Dendritic cell treated with granulocyte-macrophage colony-stimulating factor and Interleukin-4, amounts not matched to agents 40 ng/mL and 50 ng/mL, for 4 days (primary cell): ENCODE measurements at regions not wholly inside any gene's neighbourhood (a gene's known extent, or its start where the extent isn't known, plus 50 kb on each side); places are given as distances from the start of the nearest gene placed in this dataset.

Source experiments
- H3K27ac Mint-ChIP-seq: one replicate; pipeline ENCODE4 v1.8.0; 2022; ENCODE audit warnings: mild to moderate bottlenecking, mixed read lengths
- H3K27me3 Mint-ChIP-seq: one replicate; pipeline ENCODE4 v1.8.0; 2022; ENCODE audit warnings: mild to moderate bottlenecking, mixed read lengths
- H3K36me3 Mint-ChIP-seq: one replicate; pipeline ENCODE4 v1.8.0; 2022; ENCODE audit warnings: low read depth, mixed read lengths
- H3K4me1 Mint-ChIP-seq: one replicate; pipeline ENCODE4 v1.8.0; 2022; ENCODE audit warnings: low read depth, mixed read lengths
- H3K4me3 Mint-ChIP-seq: one replicate; pipeline ENCODE4 v1.8.0; 2022; ENCODE audit warnings: mild to moderate bottlenecking, moderate library complexity, mixed read lengths
- H3K9me3 Mint-ChIP-seq: one replicate; pipeline ENCODE4 v1.8.0; 2022; ENCODE audit warnings: mixed read lengths
- intact Hi-C: fragments of 100-400 bp; cut with micrococcal nuclease; formaldehyde crosslinking; loops from one replicate; pipeline ENCODE4 v1.15.0; 2022

DNA sequence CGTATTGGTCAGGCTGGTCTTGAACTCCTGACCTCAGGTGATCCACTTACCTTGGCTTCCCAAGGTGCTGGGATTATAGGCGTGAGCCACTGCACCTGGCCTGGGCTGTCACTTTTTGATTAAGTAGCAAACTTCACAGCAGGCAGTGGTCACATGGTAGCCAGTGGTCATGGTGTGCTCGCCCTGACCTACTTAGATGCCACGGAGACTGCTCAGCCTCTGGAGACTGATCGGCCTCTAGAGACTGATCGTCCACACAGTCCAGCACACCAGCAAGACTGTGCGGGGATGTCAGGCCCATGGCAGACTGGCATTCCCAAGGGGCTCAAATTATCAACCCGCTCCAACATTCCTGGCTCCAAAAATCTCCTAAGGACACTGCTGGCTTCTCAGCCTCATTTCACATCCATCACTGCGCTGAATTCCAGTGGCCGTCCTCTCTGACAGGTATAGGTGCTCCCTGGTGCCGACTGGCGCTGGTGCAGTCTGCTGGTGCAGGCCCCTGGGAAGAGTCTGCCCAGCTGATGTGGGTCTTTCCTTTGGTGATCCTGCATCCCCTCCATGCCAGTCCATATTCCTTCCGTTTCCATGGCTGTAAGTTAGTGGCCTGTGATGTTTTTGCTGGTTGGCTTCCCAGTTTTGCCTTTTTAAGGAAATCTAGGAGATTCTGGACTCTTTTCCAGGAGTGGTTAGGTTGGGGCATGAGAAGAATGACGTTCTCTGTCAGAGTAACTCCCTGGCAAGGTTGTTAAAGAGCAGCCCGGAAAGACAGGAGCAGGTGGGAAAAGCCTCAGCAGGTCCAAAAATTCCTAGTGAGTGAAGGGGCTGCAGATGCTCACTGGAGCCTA lies 374.5 kb upstream of the HS6ST1 start:
- Mint-ChIP-seq H3K4me1 (peaks cover 7% of the 10 kb centered on the region), H3K4me3 (no peak overlapping the region), H3K27ac (no peak overlapping the region), H3K9me3 (no peaks in the 10 kb centered on the region), H3K27me3 (peaks cover 7% of the 10 kb centered on the region), H3K36me3 (no peaks in the 10 kb centered on the region)
- intact Hi-C loops: no loop called here

DNA sequence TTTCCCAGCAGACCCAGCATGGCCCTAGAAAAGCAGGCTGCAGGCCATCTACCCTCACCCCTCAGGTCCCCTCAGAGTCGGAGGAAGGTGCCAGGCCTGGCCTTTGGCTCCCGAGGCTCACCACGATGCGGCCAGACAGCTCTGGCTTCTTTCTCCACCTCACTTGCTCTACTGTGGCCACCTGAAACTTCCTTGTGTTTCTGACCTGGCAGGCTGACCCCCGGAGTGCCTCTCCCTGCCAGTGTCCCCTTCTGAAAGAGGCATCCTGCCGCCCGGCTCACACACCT lies 375.0 kb upstream of the HS6ST1 start:
- H3K27ac Mint-ChIP-seq: no peak overlapping the region
- no peaks in the 10 kb centered on the region for H3K36me3 Mint-ChIP-seq
- peaks cover 8% of the 10 kb centered on the region for H3K27me3 Mint-ChIP-seq
- no peak overlapping the region for H3K4me3 Mint-ChIP-seq
- no peaks in the 10 kb centered on the region for H3K9me3 Mint-ChIP-seq
- intact Hi-C loops: no loop called here
- H3K4me1 Mint-ChIP-seq: peaks cover 7% of the 10 kb centered on the region

- no peaks in the 10 kb centered on the region for H3K36me3 Mint-ChIP-seq
- H3K27ac Mint-ChIP-seq: no peak overlapping the region
- intact Hi-C loops: no loop called here
- no peaks in the 10 kb centered on the region for H3K9me3 Mint-ChIP-seq
- H3K27me3 Mint-ChIP-seq: peaks cover 9% of the 10 kb centered on the region
- no peaks in the 10 kb centered on the region for H3K4me1 Mint-ChIP-seq
- H3K4me3 Mint-ChIP-seq: no peak overlapping the region
These were observed 377.1 kb upstream of the HS6ST1 start for GRCh38 chr2:128695646-128696220.

GRCh38 chr2:128696421-128696820 lies 377.8 kb upstream of the HS6ST1 start:
- Mint-ChIP-seq H3K9me3 (no peaks in the 10 kb centered on the region), H3K4me1 (no peaks in the 10 kb centered on the region), H3K27ac (no peak overlapping the region), H3K27me3 (peaks cover 7% of the 10 kb centered on the region), H3K36me3 (no peaks in the 10 kb centered on the region), H3K4me3 (no peak overlapping the region)
- intact Hi-C loops: no loop called here

DNA sequence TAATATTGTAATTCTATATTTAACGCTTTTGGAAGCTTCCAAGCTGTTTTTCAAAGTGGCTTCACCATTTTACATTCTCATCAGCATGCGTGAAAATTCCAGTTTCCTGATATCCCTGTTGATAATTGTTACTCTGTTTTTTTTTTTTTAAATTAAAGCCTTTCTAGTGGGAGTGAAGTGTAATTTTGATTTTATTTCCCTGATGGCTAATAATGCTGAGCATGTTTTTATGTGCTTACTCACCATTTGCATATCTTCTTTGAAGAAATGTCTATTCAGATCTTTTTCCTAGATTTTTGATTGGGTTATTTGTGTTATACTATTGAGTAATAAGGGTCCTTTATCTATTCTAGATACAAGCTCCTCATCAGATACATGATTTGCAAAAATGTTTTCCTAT lies 382.8 kb upstream of the HS6ST1 start:
- no peaks in the 10 kb centered on the region for H3K36me3 Mint-ChIP-seq
- intact Hi-C loops: no loop called here
- no peak overlapping the region for H3K4me3 Mint-ChIP-seq
- H3K4me1 Mint-ChIP-seq: no peaks in the 10 kb centered on the region
- peaks cover 16% of the 10 kb centered on the region for H3K9me3 Mint-ChIP-seq
- H3K27me3 Mint-ChIP-seq: peaks cover 4% of the 10 kb centered on the region
- H3K27ac Mint-ChIP-seq: no peak overlapping the region

DNA sequence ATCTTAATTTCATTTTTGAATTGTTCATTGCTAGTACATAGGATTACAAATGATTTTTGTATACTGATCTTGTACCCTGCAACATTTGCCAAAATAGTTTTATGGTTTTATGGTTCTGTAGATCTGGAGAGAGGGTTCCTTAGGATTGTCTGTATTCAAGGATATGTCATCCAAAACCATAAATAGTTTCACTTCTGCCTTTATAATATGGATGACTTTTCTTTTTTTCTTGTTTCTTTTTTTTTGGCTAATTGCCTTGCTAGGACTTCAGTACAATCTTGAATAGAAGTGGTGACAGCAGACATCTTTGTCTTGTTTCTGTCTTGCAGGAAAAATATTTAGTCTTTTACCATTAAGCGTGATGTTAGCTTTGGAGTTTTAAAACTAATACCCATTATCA lies 383.9 kb upstream of the HS6ST1 start:
- H3K27me3 Mint-ChIP-seq: peaks cover 2% of the 10 kb centered on the region
- no peaks in the 10 kb centered on the region for H3K36me3 Mint-ChIP-seq
- no peak overlapping the region for H3K27ac Mint-ChIP-seq
- H3K4me1 Mint-ChIP-seq: no peaks in the 10 kb centered on the region
- no peak overlapping the region for H3K4me3 Mint-ChIP-seq
- intact Hi-C loops: no loop called here
- peaks cover 27% of the 10 kb centered on the region for H3K9me3 Mint-ChIP-seq

GRCh38 chr2:128708106-128708816 lies 389.6 kb upstream of the HS6ST1 start:
- no peak overlapping the region for H3K4me3 Mint-ChIP-seq
- H3K9me3 Mint-ChIP-seq: peaks cover 54% of the 10 kb centered on the region
- H3K4me1 Mint-ChIP-seq: peaks cover 14% of the 10 kb centered on the region
- no peaks in the 10 kb centered on the region for H3K27me3 Mint-ChIP-seq
- H3K36me3 Mint-ChIP-seq: peaks cover 20% of the 10 kb centered on the region
- intact Hi-C loops: no loop called here
- H3K27ac Mint-ChIP-seq: no peak overlapping the region

GRCh38 chr2:128710242-128710641 lies 391.6 kb upstream of the HS6ST1 start:
- intact Hi-C loops: no loop called here
- Mint-ChIP-seq H3K27me3 (peaks cover under 1% of the 10 kb centered on the region), H3K4me1 (peaks cover 21% of the 10 kb centered on the region), H3K27ac (peak overlapping the region; percentile 25), H3K36me3 (peaks cover 20% of the 10 kb centered on the region), H3K9me3 (peaks cover 44% of the 10 kb centered on the region), H3K4me3 (no peak overlapping the region)

DNA sequence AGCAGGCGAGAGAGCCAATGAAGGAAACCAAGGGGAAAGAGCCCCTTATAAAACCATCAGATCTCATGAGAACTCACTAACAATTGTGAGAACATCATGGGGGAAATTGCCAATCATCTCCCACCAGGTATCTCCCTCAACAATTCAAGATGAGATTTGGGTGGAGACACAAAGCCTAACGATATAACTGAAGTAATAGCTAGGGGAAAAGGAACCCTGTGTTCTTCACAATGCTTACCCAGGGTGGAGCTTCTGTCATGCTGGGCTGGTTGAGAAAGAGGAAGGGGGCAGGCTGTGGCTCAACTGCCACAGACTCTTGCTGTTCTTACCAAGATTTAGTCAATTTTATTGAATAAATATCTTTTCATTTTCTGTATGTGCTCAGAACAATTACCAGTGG lies 392.1 kb upstream of the HS6ST1 start:
- H3K27ac Mint-ChIP-seq: peak overlapping the region; percentile 25
- H3K36me3 Mint-ChIP-seq: peaks cover 20% of the 10 kb centered on the region
- peaks cover 44% of the 10 kb centered on the region for H3K9me3 Mint-ChIP-seq
- H3K27me3 Mint-ChIP-seq: peaks cover 3% of the 10 kb centered on the region
- intact Hi-C loops: no loop called here
- peaks cover 21% of the 10 kb centered on the region for H3K4me1 Mint-ChIP-seq
- no peak overlapping the region for H3K4me3 Mint-ChIP-seq

DNA sequence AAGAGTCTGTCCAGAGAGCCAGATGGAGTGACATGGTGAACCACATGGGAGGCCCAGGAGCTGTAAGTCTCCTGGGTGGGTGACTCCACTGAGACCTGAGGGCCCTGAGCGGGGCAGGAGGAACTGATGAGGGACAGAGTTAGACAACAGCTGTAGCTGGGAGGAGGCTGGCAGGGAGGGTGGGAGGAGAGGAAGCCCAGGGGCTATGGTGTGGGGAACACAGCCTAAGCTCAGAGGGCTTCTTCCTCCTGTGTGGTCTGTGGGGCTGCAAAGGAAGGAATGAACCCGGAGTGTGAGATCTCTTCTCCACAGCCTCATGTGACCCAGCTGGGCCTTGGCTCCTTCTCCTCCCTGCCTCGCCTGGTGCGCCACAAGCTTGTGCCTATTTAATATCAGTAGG lies 395.6 kb upstream of the HS6ST1 start:
- intact Hi-C loops: no loop called here
- H3K4me3 Mint-ChIP-seq: no peak overlapping the region
- H3K9me3 Mint-ChIP-seq: peaks cover 10% of the 10 kb centered on the region
- H3K4me1 Mint-ChIP-seq: peaks cover 21% of the 10 kb centered on the region
- H3K27ac Mint-ChIP-seq: peak overlapping the region; percentile 20
- peaks cover 8% of the 10 kb centered on the region for H3K27me3 Mint-ChIP-seq
- peaks cover 7% of the 10 kb centered on the region for H3K36me3 Mint-ChIP-seq

DNA sequence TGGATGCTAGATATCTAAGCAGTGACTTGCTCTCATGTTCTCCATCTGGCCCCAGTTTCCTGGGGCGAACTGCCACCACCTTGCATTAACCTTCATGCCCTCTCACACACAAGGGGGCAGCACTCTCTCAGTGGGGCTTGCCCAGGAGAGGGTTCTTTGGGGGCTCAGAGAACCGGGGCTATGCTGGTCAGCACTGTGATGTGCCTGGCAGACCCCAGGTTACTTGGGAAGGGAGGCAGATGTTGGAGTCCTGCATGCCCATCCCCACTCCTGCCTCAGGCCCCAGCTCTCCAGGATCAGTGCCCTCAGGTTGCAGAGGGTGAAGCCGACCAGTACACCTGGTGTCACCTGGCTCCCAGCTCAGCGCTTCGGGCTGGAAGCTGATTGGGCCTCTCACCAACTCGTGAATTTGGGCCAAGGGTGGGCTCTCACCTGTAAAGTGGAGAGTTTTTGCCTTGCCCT lies 396.2 kb upstream of the HS6ST1 start:
- Mint-ChIP-seq H3K9me3 (peaks cover 4% of the 10 kb centered on the region), H3K27me3 (peaks cover 8% of the 10 kb centered on the region), H3K4me3 (no peak overlapping the region), H3K27ac (no peak overlapping the region), H3K36me3 (peaks cover under 1% of the 10 kb centered on the region), H3K4me1 (peaks cover 21% of the 10 kb centered on the region)
- intact Hi-C loops: no loop called here

DNA sequence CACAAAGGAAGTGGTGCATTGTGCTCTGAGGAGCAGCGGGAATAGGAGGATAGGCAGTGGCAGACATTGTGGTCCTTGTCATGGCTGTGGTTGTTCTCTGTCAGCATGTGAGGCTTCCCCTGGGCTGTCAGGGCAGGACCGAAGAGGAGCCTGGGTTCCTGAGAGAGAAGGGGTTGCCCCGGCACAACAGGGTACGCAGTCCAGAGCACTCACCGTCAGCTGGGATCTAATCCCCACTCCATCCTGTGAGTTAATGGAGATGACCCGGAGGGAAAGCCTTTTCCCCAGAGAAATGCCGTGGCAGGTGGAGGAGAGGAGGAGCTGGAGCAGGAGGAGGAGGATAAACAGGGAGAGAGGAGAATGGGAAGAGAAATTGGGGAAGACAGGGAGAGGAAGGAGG lies 396.7 kb upstream of the HS6ST1 start:
- Mint-ChIP-seq H3K36me3 (no peaks in the 10 kb centered on the region), H3K27me3 (peaks cover 8% of the 10 kb centered on the region), H3K9me3 (no peaks in the 10 kb centered on the region), H3K27ac (no peak overlapping the region), H3K4me3 (no peak overlapping the region), H3K4me1 (peaks cover 16% of the 10 kb centered on the region)
- intact Hi-C loops: no loop called here

DNA sequence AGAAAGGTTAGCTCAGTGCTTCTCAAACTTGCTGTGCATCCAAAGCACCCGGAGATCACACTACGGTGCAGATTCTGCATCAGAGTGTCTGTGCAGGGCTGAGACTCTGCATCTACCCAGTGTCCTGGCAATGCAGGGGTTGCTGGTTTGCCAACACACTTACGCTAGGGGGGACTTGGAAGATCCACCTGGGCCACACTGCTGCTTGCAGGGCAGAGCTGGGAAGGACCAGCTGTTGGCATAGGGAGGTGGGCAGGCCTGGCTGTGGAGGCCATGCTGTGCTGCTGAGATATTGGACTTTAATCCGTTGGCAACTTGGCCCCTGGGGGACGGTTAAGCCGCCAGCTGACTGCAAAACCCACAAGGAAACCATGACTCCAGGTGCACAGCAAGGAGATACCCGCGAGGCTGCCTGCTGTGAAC lies 397.6 kb upstream of the HS6ST1 start:
- H3K4me1 Mint-ChIP-seq: peaks cover 17% of the 10 kb centered on the region
- H3K27me3 Mint-ChIP-seq: peaks cover 8% of the 10 kb centered on the region
- no peaks in the 10 kb centered on the region for H3K9me3 Mint-ChIP-seq
- H3K27ac Mint-ChIP-seq: no peak overlapping the region
- no peaks in the 10 kb centered on the region for H3K36me3 Mint-ChIP-seq
- intact Hi-C loops: no loop called here
- H3K4me3 Mint-ChIP-seq: no peak overlapping the region
